Activated CD4-positive, alpha-beta memory T cell treated with anti-CD3 and anti-CD28 coated beads for 36 hours (primary cell): ENCODE measurements at regions not wholly inside any gene's neighbourhood (a gene's known extent, or its start where the extent isn't known, plus 50 kb on each side); places are given as distances from the start of the nearest gene placed in this dataset.

ENCODE experiments used
- CTCF ChIA-PET: fragments of 350-600 bp; sonication (Branson Sonifier 250); formaldehyde crosslinking; loops from one replicate; lab custom pipeline; 2021; ENCODE audit warnings: antibody characterized with exemption, inconsistent platforms; lab: Charles Lee
- POLR2A ChIA-PET: fragments of 350-600 bp; sonication (Branson Sonifier 250); formaldehyde crosslinking; loops from one replicate; lab custom pipeline; 2021; ENCODE audit warnings: antibody characterized with exemption; lab: Charles Lee
- DNase-seq: peaks from one replicate; pipeline ENCODE4 v3.0.0-alpha.2; 2020
- H3K27ac Mint-ChIP-seq: one replicate; pipeline ENCODE4 v1.8.0; 2021; ENCODE audit warnings: mixed read lengths
- H3K27me3 Mint-ChIP-seq: one replicate; pipeline ENCODE4 v1.8.0; 2021; ENCODE audit warnings: mixed read lengths
- H3K36me3 Mint-ChIP-seq: one replicate; pipeline ENCODE4 v1.8.0; 2021; ENCODE audit warnings: mixed read lengths
- H3K4me1 Mint-ChIP-seq: one replicate; pipeline ENCODE4 v1.8.0; 2021; ENCODE audit warnings: low read depth, mixed read lengths
- H3K4me3 Mint-ChIP-seq: one replicate; pipeline ENCODE4 v1.8.0; 2021; ENCODE audit warnings: mild to moderate bottlenecking, mixed read lengths
- H3K9me3 Mint-ChIP-seq: one replicate; pipeline ENCODE4 v1.8.0; 2021; ENCODE audit warnings: mixed read lengths
- intact Hi-C: fragments of 100-400 bp; cut with micrococcal nuclease; formaldehyde crosslinking; loops from one replicate; pipeline ENCODE4 v1.15.1; 2023

DNA sequence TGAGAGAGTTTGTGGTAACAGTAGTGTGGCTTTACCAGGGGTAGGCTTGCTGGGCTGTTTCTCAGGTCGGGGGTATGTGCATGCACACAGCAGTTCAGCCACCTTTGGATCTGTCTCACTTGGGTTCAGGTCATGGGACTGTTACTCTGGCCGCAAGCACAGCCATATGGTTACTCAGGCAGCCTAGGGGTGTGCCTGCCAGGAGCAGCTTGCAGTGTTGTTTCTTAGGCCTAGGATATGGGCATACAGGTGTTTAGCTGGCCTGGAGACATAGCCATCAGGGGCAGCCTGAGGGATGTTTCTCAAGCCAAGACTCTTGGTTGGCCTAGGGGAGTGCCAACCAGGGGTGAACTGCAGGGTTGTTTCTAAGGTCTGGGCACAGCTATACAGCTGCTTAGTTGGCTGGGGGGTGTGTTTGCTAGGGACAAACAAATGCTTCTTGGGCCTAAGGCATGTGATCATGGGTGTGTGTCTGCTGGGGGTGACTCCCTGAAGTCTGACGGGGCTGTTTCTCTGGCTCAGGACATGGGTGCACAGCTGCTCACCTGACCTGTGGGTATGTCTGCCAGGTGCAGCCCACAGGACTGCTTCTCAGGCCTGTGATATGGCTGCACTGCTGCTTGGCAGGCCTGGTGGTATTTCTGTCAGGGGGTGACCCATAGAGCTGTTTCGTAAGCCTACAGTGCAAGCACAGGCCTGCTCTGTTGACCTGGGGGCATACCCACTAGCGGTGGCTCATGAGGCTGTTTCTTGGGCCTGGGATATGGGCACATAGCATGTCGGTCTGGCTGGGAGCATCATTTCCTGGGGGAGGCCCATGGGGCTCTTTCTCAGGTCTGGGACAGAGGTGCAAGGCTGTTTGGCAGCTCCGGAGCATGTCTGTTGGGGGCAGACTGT is 168.0 kb upstream of the THRB start:
- DNase-seq: no peak
- no peaks in the 10 kb centered on the region for H3K36me3 Mint-ChIP-seq
- POLR2A ChIA-PET: no interaction called here
- intact Hi-C loops: no loop called here
- H3K9me3 Mint-ChIP-seq: no peaks in the 10 kb centered on the region
- H3K27ac Mint-ChIP-seq: no peak overlapping the region
- H3K4me1 Mint-ChIP-seq: no peaks in the 10 kb centered on the region
- no peaks in the 10 kb centered on the region for H3K27me3 Mint-ChIP-seq
- no peak overlapping the region for H3K4me3 Mint-ChIP-seq
- CTCF ChIA-PET: no interaction called here

GRCh38 chr3:24663406-24663805 is 168.8 kb upstream of the THRB start:
- Mint-ChIP-seq H3K4me3 (no peak overlapping the region), H3K27me3 (no peaks in the 10 kb centered on the region), H3K27ac (no peak overlapping the region), H3K4me1 (no peaks in the 10 kb centered on the region), H3K9me3 (no peaks in the 10 kb centered on the region), H3K36me3 (no peaks in the 10 kb centered on the region)
- intact Hi-C loops: no loop called here
- DNase-seq: no peak
- POLR2A ChIA-PET: no interaction called here
- CTCF ChIA-PET: no interaction called here

- ChIA-PET CTCF (interaction anchor here (1.0 kb wide), 1 partner anchor 13 kb away, joined by 5 read pairs; no protein-coding TSS in a partner anchor), POLR2A (no interaction called here)
- intact Hi-C loops: no loop called here
- H3K9me3 Mint-ChIP-seq: no peaks in the 10 kb centered on the region
- no peaks in the 10 kb centered on the region for H3K27me3 Mint-ChIP-seq
- H3K36me3 Mint-ChIP-seq: no peaks in the 10 kb centered on the region
- no peaks in the 10 kb centered on the region for H3K4me1 Mint-ChIP-seq
- no peak for DNase-seq
- no peak overlapping the region for H3K27ac Mint-ChIP-seq
- H3K4me3 Mint-ChIP-seq: no peak overlapping the region
Observed at GRCh38 chr3:24668039-24668438, 173.4 kb upstream of the THRB start.

- H3K27ac Mint-ChIP-seq: no peak overlapping the region
- no peaks in the 10 kb centered on the region for H3K9me3 Mint-ChIP-seq
- no peak for DNase-seq
- no peaks in the 10 kb centered on the region for H3K27me3 Mint-ChIP-seq
- intact Hi-C loops: loop anchor here (10.0 kb wide), 1 partner anchor 166 kb away; no protein-coding TSS in a partner anchor
- H3K4me3 Mint-ChIP-seq: no peak overlapping the region
- no peaks in the 10 kb centered on the region for H3K4me1 Mint-ChIP-seq
- H3K36me3 Mint-ChIP-seq: no peaks in the 10 kb centered on the region
- CTCF ChIA-PET: no interaction called here
- POLR2A ChIA-PET: no interaction called here
Observed at GRCh38 chr3:24670871-24671270, 176.2 kb upstream of the THRB start.

GRCh38 chr3:24673596-24673995 is 178.9 kb upstream of the THRB start:
- POLR2A ChIA-PET: no interaction called here
- Mint-ChIP-seq H3K4me3 (no peak overlapping the region), H3K27me3 (peaks cover 10% of the 10 kb centered on the region), H3K9me3 (no peaks in the 10 kb centered on the region), H3K4me1 (peaks cover 2% of the 10 kb centered on the region), H3K27ac (no peak overlapping the region), H3K36me3 (no peaks in the 10 kb centered on the region)
- intact Hi-C loops: loop anchor here (10.0 kb wide), 1 partner anchor 169 kb away; no protein-coding TSS in a partner anchor
- CTCF ChIA-PET: no interaction called here
- no peak for DNase-seq

- no peaks in the 10 kb centered on the region for H3K9me3 Mint-ChIP-seq
- H3K27me3 Mint-ChIP-seq: peaks cover 13% of the 10 kb centered on the region
- no peak overlapping the region for H3K4me3 Mint-ChIP-seq
- DNase-seq: no peak
- intact Hi-C loops: loop anchor here (10.0 kb wide), 1 partner anchor 169 kb away; no protein-coding TSS in a partner anchor
- ChIA-PET POLR2A (no interaction called here), CTCF (no interaction called here)
- no peaks in the 10 kb centered on the region for H3K36me3 Mint-ChIP-seq
- no peak overlapping the region for H3K27ac Mint-ChIP-seq
- peaks cover 4% of the 10 kb centered on the region for H3K4me1 Mint-ChIP-seq
Observed at GRCh38 chr3:24674261-24674660, 179.6 kb upstream of the THRB start.

GRCh38 chr3:24678021-24678420 is 183.4 kb upstream of the THRB start:
- no peak overlapping the region for H3K27ac Mint-ChIP-seq
- intact Hi-C loops: loop anchor here (1.0 to 10.0 kb wide), 3 partner anchors 9 to 673 kb away; no protein-coding TSS in a partner anchor
- H3K9me3 Mint-ChIP-seq: no peaks in the 10 kb centered on the region
- H3K27me3 Mint-ChIP-seq: peaks cover 21% of the 10 kb centered on the region
- ChIA-PET CTCF (interaction anchor here (0.6 to 1.4 kb wide), 2 partner anchors 414 to 675 kb away, joined by 3 read pairs; no protein-coding TSS in a partner anchor), POLR2A (no interaction called here)
- DNase-seq: no peak
- no peaks in the 10 kb centered on the region for H3K36me3 Mint-ChIP-seq
- H3K4me3 Mint-ChIP-seq: no peak overlapping the region
- peaks cover 4% of the 10 kb centered on the region for H3K4me1 Mint-ChIP-seq

DNA sequence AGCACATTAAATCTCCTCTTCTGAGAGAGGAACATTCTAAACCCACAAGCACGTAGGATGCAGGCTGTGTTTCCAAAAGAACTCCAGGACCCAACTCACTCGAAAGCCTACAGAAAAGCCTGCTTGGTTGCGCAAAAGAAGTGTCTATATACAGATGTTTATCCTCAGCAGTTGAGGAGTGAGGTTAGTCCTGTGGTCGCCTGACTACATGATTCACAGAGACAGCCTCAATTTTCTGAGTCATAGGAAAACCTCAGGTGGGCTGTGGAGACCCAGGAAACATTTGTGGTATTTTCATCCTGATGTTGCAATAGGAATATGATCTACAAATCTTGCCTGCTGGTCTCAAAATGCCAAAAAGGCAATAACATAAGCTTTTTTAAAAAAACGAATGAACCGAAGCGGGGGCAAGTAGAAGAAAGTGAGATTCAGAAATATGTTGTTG is 183.8 kb upstream of the THRB start:
- Mint-ChIP-seq H3K9me3 (no peaks in the 10 kb centered on the region), H3K4me1 (peaks cover 4% of the 10 kb centered on the region), H3K27me3 (peaks cover 23% of the 10 kb centered on the region), H3K27ac (no peak overlapping the region), H3K4me3 (no peak overlapping the region), H3K36me3 (no peaks in the 10 kb centered on the region)
- intact Hi-C loops: loop anchor here (1.0 to 10.0 kb wide), 3 partner anchors 9 to 674 kb away; no protein-coding TSS in a partner anchor
- ChIA-PET CTCF (interaction anchor here (0.6 to 1.4 kb wide), 2 partner anchors 414 to 674 kb away, joined by 3 read pairs; no protein-coding TSS in a partner anchor), POLR2A (no interaction called here)
- DNase-seq: peak; percentile 45

- ChIA-PET POLR2A (no interaction called here), CTCF (interaction anchor here (0.6 to 1.5 kb wide), 5 partner anchors 15 to 867 kb away, joined by 3 to 4 read pairs (median 3); no protein-coding TSS in a partner anchor)
- Mint-ChIP-seq H3K36me3 (no peaks in the 10 kb centered on the region), H3K27me3 (peaks cover 23% of the 10 kb centered on the region), H3K27ac (no peak overlapping the region), H3K4me3 (no peak overlapping the region), H3K9me3 (no peaks in the 10 kb centered on the region), H3K4me1 (peaks cover 4% of the 10 kb centered on the region)
- intact Hi-C loops: loop anchor here (2.0 to 10.0 kb wide), 2 partner anchors 175 to 675 kb away; no protein-coding TSS in a partner anchor
- no peak for DNase-seq
Observed at GRCh38 chr3:24679429-24679828, 184.8 kb upstream of the THRB start.

DNA sequence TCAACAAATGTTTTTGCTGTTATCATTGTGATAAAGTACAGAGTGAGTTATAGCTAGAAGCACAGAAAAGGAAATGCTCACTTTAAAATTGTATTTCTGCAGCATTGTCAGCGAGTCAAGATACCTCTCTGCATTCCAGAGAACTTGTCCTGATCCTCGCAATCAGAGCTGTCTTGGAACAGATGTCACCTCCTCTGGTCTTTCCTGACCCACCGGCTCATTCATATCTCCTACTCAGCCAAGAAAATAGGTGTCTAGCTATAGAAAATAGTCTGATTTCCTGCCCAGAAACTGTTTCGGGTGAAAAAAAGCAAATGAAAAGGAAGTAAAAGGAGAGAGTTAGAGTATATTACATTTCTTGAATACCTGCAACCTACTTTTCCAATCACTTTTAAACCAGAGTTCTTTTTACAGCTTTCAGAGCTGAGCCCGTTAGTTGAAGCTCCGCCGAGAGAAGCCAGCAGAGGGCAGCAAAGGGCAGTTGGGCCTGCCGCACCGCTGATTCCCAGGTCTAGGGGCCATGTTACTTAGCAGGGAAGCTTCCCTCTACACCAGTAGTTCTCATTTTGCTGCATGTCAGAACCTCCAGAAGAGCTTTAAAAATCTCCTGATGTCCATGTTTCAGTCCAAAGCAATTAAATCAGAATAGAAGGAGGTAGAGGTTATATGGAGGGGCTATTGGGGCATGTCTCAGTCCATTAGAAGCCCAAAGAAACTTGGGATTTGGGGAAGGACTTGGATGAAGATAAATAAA is 185.7 kb upstream of the THRB start:
- intact Hi-C loops: loop anchor here (5.0 kb wide), 2 partner anchors 493 to 912 kb away; no protein-coding TSS in a partner anchor
- Mint-ChIP-seq H3K4me3 (no peak overlapping the region), H3K27ac (no peak overlapping the region), H3K4me1 (peaks cover 4% of the 10 kb centered on the region), H3K36me3 (no peaks in the 10 kb centered on the region), H3K9me3 (no peaks in the 10 kb centered on the region), H3K27me3 (peaks cover 23% of the 10 kb centered on the region)
- ChIA-PET CTCF (interaction anchor here (0.6 to 1.5 kb wide), 14 partner anchors 9 to 1826 kb away, joined by 3 to 5 read pairs (median 3); no protein-coding TSS in a partner anchor), POLR2A (no interaction called here)
- peak; percentile 66 for DNase-seq

- CTCF ChIA-PET: interaction anchor here (0.9 kb wide), 1 partner anchor 85 kb away, joined by 3 read pairs; no protein-coding TSS in a partner anchor
- POLR2A ChIA-PET: no interaction called here
- H3K4me3 Mint-ChIP-seq: no peak overlapping the region
- H3K9me3 Mint-ChIP-seq: no peaks in the 10 kb centered on the region
- peaks cover 18% of the 10 kb centered on the region for H3K27me3 Mint-ChIP-seq
- intact Hi-C loops: loop anchor here (5.0 kb wide), 2 partner anchors 495 to 910 kb away; no protein-coding TSS in a partner anchor
- peaks cover 4% of the 10 kb centered on the region for H3K4me1 Mint-ChIP-seq
- no peak overlapping the region for H3K27ac Mint-ChIP-seq
- no peaks in the 10 kb centered on the region for H3K36me3 Mint-ChIP-seq
- DNase-seq: no peak
Observed at GRCh38 chr3:24682141-24682547, 187.5 kb upstream of the THRB start.
